Progenitor cell of endocrine pancreas (in vitro differentiated cells): ENCODE measurements at regions not wholly inside any gene's neighbourhood (a gene's known extent, or its start where the extent isn't known, plus 50 kb on each side); places are given as distances from the start of the nearest gene placed in this dataset.

Source experiments
- DNase-seq: peaks from one replicate; pipeline ENCODE4 v3.0.0; 2021; ENCODE audit warnings: low spot score; ENCODE audit not compliant: unreplicated experiment
- H3K27ac Mint-ChIP-seq: 2 replicates; pipeline ENCODE4 v1.8.0; 2021; ENCODE audit warnings: mild to moderate bottlenecking, moderate library complexity, mixed read lengths
- H3K27me3 Mint-ChIP-seq: 2 replicates; pipeline ENCODE4 v1.8.0; 2021; ENCODE audit warnings: mixed read lengths
- H3K36me3 Mint-ChIP-seq: 2 replicates; pipeline ENCODE4 v1.8.0; 2022; ENCODE audit warnings: mixed read lengths; ENCODE audit not compliant: insufficient read depth
- H3K4me1 Mint-ChIP-seq: 2 replicates; pipeline ENCODE4 v1.8.0; 2021; ENCODE audit warnings: low read depth, mixed read lengths
- H3K4me3 Mint-ChIP-seq: 2 replicates; pipeline ENCODE4 v1.8.0; 2021; ENCODE audit warnings: low read depth, mild to moderate bottlenecking, moderate library complexity, mixed read lengths
- H3K9me3 Mint-ChIP-seq: 2 replicates; pipeline ENCODE4 v1.8.0; 2021; ENCODE audit warnings: low read depth, mixed read lengths
- CTCF ChIP-seq: fragments of 200-600 bp; sonication (generic); IDR thresholded peaks from one replicate; pipeline ENCODE4 v1.5.0; 2021; ENCODE audit warnings: antibody characterized with exemption, mild to moderate bottlenecking; ENCODE audit not compliant: unreplicated experiment

- no peak for TF ChIP-seq CTCF
- H3K4me1 Mint-ChIP-seq = no peaks in the 10 kb centered on the region
Observed at GRCh38 chr22:47607486-47607885, 845.0 kb downstream of the TBC1D22A start.

GRCh38 chr22:47606426-47606825, 844.0 kb downstream of the TBC1D22A start:
- no peak for DNase-seq
- H3K9me3 Mint-ChIP-seq = peaks cover 25% of the 10 kb centered on the region
- no peaks in the 10 kb centered on the region for H3K4me1 Mint-ChIP-seq
- no peaks in the 10 kb centered on the region for H3K27me3 Mint-ChIP-seq
- peaks cover 2% of the 10 kb centered on the region for H3K36me3 Mint-ChIP-seq
- H3K27ac Mint-ChIP-seq = no peak overlapping the region
- TF ChIP-seq CTCF = no peak
- H3K4me3 Mint-ChIP-seq = no peak overlapping the region

More at GRCh38 chr22:47607486-47607885, 845.0 kb downstream of the TBC1D22A start:
- no peaks in the 10 kb centered on the region for H3K36me3 Mint-ChIP-seq
- no peak for DNase-seq
- H3K4me3 Mint-ChIP-seq = no peak overlapping the region
- H3K27ac Mint-ChIP-seq = no peak overlapping the region
- H3K27me3 Mint-ChIP-seq = no peaks in the 10 kb centered on the region
- H3K9me3 Mint-ChIP-seq = peaks cover 17% of the 10 kb centered on the region

GRCh38 chr22:47605886-47606285, 843.4 kb downstream of the TBC1D22A start:
- DNase-seq = no peak
- TF ChIP-seq CTCF = no peak
- H3K27me3 Mint-ChIP-seq = no peaks in the 10 kb centered on the region
- peaks cover 29% of the 10 kb centered on the region for H3K9me3 Mint-ChIP-seq
- no peaks in the 10 kb centered on the region for H3K4me1 Mint-ChIP-seq
- H3K4me3 Mint-ChIP-seq = no peak overlapping the region
- H3K27ac Mint-ChIP-seq = no peak overlapping the region
- H3K36me3 Mint-ChIP-seq = peaks cover 2% of the 10 kb centered on the region

- no peak overlapping the region for H3K4me3 Mint-ChIP-seq
- no peaks in the 10 kb centered on the region for H3K4me1 Mint-ChIP-seq
- no peak for TF ChIP-seq CTCF
- H3K27ac Mint-ChIP-seq = no peak overlapping the region
- peaks cover 29% of the 10 kb centered on the region for H3K9me3 Mint-ChIP-seq
- H3K27me3 Mint-ChIP-seq = no peaks in the 10 kb centered on the region
- H3K36me3 Mint-ChIP-seq = peaks cover 2% of the 10 kb centered on the region
- DNase-seq = no peak
Observed at GRCh38 chr22:47605441-47605840, 843.0 kb downstream of the TBC1D22A start.

GRCh38 chr22:47604563-47604962, 842.1 kb downstream of the TBC1D22A start:
- Mint-ChIP-seq H3K9me3 (peaks cover 26% of the 10 kb centered on the region), H3K36me3 (peaks cover 2% of the 10 kb centered on the region), H3K27ac (no peak overlapping the region), H3K4me1 (no peaks in the 10 kb centered on the region), H3K4me3 (no peak overlapping the region), H3K27me3 (no peaks in the 10 kb centered on the region)
- no peak for DNase-seq
- TF ChIP-seq CTCF = no peak
